ENCODE measurements at regions not wholly inside any gene's neighbourhood (a gene's known extent, or its start where the extent isn't known, plus 50 kb on each side); places are given as distances from the start of the nearest gene placed in this dataset.

DNA sequence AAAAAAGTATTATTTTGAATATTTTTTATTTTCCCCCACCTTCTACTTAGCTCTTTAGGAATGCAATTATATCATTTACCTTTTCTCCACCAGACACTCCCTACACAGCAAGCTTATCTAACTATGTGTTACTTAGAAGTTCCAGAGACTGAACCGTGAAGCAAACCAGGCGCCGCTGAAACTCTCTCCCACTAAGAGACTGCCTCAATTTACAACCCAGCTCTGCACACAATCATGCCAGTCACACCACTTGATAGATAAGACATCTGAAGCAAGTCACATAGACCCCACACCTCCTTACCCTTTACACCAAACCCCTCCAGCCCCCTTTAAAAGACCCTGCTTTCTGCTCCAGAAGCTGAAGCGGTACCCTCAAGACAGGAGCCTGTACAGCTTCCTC, 245.5 kb downstream of the S1PR1 start:
- H3K4me3 ChIP-seq (ENCODE audit: low read depth, low read length, poor library complexity, severe bottlenecking): no peak overlapping the region
- BruUV-seq (replicated peaks): no TSS peak
- no peaks in the 10 kb centered on the region for H3K27me3 ChIP-seq (replicated peaks; ENCODE audit: insufficient read depth, low read depth, low read length, poor library complexity)
- H3K4me1 ChIP-seq (ENCODE audit: insufficient read depth, low read length, poor library complexity, severe bottlenecking): no peaks in the 10 kb centered on the region
- CTCF ChIA-PET: no interaction called here
- POLR2A ChIA-PET (ENCODE audit: low non-redundant PET): no interaction called here
- TF ChIP-seq, protein P1, sequence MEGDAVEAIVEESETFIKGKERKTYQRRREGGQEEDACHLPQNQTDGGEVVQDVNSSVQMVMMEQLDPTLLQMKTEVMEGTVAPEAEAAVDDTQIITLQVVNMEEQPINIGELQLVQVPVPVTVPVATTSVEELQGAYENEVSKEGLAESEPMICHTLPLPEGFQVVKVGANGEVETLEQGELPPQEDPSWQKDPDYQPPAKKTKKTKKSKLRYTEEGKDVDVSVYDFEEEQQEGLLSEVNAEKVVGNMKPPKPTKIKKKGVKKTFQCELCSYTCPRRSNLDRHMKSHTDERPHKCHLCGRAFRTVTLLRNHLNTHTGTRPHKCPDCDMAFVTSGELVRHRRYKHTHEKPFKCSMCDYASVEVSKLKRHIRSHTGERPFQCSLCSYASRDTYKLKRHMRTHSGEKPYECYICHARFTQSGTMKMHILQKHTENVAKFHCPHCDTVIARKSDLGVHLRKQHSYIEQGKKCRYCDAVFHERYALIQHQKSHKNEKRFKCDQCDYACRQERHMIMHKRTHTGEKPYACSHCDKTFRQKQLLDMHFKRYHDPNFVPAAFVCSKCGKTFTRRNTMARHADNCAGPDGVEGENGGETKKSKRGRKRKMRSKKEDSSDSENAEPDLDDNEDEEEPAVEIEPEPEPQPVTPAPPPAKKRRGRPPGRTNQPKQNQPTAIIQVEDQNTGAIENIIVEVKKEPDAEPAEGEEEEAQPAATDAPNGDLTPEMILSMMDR (conservative IDR thresholded peaks at IDR 0.05; ENCODE audit: low read depth, low read length): no peak
- TF ChIP-seq EZH2 (IDR thresholded peaks at IDR 0.05; ENCODE audit: borderline replicate concordance, low read depth, low read length, poor library complexity, severe bottlenecking): no peak
- no peak for DNase-seq (ENCODE audit: low spot score)
- intact Hi-C loops (cut with micrococcal nuclease; ENCODE audit: unreplicated experiment): no loop called here
- no peak overlapping the region for H3K27ac ChIP-seq (ENCODE audit: low read depth, low read length, poor library complexity, severe bottlenecking)
- no peaks in the 10 kb centered on the region for H3K9me3 ChIP-seq (ENCODE audit: low read depth, low read length, poor library complexity, severe bottlenecking)
- no peaks in the 10 kb centered on the region for H3K36me3 ChIP-seq (ENCODE audit: insufficient read depth, low read length, poor library complexity, severe bottlenecking)

DNA sequence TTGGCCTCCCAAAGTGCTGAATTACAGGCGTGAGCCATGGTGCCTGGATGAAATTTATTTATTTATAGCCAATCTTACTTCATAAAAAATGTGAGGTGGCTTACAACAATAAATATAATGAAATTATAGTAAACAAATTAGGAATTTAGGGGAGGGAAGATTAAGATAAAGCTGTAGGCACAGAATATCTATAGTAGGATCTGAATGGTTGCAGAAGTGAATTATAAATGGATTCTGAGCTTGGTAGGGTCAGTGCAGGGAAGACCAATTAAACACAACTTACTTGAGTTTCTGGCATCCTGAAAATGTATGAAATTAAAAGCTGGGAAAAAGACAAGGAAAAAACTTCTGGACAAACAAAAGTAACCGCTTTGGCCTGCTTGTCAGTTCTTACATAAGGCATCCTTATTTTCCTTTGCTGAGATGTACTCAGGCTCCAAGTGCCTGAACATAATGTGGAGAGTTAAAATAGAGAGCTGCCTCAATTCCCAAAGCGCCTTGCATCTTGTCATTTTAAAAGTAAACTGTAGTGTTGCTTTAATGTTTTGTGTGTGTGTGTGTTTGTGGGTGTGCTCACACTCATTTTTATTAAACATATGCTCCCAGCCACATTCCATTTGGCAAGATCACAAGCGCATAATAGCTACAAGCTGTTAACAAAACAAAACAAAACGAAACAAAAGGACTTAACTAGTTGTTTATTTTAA, 247.3 kb downstream of the S1PR1 start:
- TF ChIP-seq, protein P1 (conservative IDR thresholded peaks at IDR 0.05; ENCODE audit: low read depth, low read length): no peak
- no peak for TF ChIP-seq EZH2 (IDR thresholded peaks at IDR 0.05; ENCODE audit: borderline replicate concordance, low read depth, low read length, poor library complexity, severe bottlenecking)
- Histone ChIP-seq H3K36me3 (ENCODE audit: insufficient read depth, low read length, poor library complexity, severe bottlenecking) (no peaks in the 10 kb centered on the region), H3K4me1 (ENCODE audit: insufficient read depth, low read length, poor library complexity, severe bottlenecking) (no peaks in the 10 kb centered on the region), H3K9me3 (ENCODE audit: low read depth, low read length, poor library complexity, severe bottlenecking) (no peaks in the 10 kb centered on the region), H3K27me3 (replicated peaks; ENCODE audit: insufficient read depth, low read depth, low read length, poor library complexity) (no peaks in the 10 kb centered on the region), H3K4me3 (ENCODE audit: low read depth, low read length, poor library complexity, severe bottlenecking) (no peak overlapping the region), H3K27ac (ENCODE audit: low read depth, low read length, poor library complexity, severe bottlenecking) (no peak overlapping the region)
- ChIA-PET POLR2A (ENCODE audit: low non-redundant PET) (no interaction called here), CTCF (no interaction called here)
- DNase-seq (ENCODE audit: low spot score): no peak
- intact Hi-C loops (cut with micrococcal nuclease; ENCODE audit: unreplicated experiment): no loop called here
- no TSS peak for BruUV-seq (replicated peaks)

DNA sequence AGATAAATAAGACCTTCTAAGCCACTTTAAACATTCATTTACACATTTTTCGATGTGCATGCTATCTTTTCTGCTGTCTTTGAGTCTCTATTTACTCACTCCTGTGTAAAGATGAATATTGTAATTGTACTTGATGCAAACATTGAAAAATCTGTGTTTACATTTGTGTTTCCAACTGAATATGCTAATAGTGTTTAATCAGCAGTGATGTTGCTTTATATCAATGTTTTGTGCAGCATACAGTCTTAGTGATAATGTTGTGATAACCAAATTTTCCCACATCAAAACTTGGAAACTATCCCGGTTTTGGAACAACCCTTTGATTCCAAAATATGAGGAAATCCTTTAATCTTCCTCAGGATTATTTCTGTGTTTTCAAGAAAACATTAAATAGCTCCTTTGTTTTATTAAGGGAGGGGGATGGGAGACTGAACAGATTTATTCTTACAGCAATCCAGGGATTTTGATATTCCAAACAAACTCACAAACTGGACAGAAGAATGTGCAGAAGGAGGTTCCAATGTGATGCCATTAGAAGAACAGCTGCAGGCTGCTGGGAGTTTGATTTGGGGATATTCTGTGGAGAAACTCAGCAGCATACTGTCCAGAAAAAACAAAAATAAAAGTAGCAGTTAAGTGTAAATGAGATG, 248.0 kb downstream of the S1PR1 start:
- H3K27me3 ChIP-seq (replicated peaks; ENCODE audit: insufficient read depth, low read depth, low read length, poor library complexity): no peaks in the 10 kb centered on the region
- intact Hi-C loops (cut with micrococcal nuclease; ENCODE audit: unreplicated experiment): no loop called here
- no peak overlapping the region for H3K4me3 ChIP-seq (ENCODE audit: low read depth, low read length, poor library complexity, severe bottlenecking)
- H3K9me3 ChIP-seq (ENCODE audit: low read depth, low read length, poor library complexity, severe bottlenecking): peaks cover under 1% of the 10 kb centered on the region
- H3K4me1 ChIP-seq (ENCODE audit: insufficient read depth, low read length, poor library complexity, severe bottlenecking): no peaks in the 10 kb centered on the region
- TF ChIP-seq, protein P1 (conservative IDR thresholded peaks at IDR 0.05; ENCODE audit: low read depth, low read length): no peak
- TF ChIP-seq EZH2 (IDR thresholded peaks at IDR 0.05; ENCODE audit: borderline replicate concordance, low read depth, low read length, poor library complexity, severe bottlenecking): no peak
- H3K27ac ChIP-seq (ENCODE audit: low read depth, low read length, poor library complexity, severe bottlenecking): no peak overlapping the region
- DNase-seq (ENCODE audit: low spot score): no peak
- H3K36me3 ChIP-seq (ENCODE audit: insufficient read depth, low read length, poor library complexity, severe bottlenecking): no peaks in the 10 kb centered on the region
- no TSS peak for BruUV-seq (replicated peaks)
- CTCF ChIA-PET: no interaction called here
- POLR2A ChIA-PET (ENCODE audit: low non-redundant PET): no interaction called here
